GM19239 (cell line): ENCODE measurements at regions not wholly inside any gene's neighbourhood (a gene's known extent, or its start where the extent isn't known, plus 50 kb on each side); places are given as distances from the start of the nearest gene placed in this dataset.

Source experiments
- DNase-seq: peaks from one replicate; pipeline ENCODE4 v3.0.0; 2011; ENCODE audit warnings: low spot score; ENCODE audit not compliant: insufficient read length
- FAIRE-seq: peaks from 2 replicates; lab custom pipeline; 2011; peaks lifted over from hg19 to GRCh38; lab: Jason Lieb, UNC

DNA sequence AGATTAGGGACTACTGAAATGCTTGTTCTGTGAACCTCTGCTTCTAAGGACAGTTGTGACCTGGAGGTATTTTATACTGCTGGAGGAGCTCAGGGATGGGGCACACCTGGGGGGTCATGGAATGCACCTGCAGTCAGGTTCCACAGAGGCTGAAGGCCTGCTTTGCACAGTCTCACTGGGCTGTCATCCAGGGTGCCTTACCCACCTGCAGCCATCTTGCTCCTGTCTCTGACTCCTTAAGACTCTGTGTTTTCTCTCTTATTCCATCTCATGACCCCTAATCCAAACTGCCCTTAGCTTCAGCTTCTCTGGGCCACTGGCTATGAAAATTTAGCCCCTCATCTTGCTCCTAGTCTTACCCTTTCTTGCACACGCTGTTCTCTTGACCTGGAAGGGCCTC is 127.0 kb upstream of the SNX19 start:
- no peak for FAIRE-seq

DNA sequence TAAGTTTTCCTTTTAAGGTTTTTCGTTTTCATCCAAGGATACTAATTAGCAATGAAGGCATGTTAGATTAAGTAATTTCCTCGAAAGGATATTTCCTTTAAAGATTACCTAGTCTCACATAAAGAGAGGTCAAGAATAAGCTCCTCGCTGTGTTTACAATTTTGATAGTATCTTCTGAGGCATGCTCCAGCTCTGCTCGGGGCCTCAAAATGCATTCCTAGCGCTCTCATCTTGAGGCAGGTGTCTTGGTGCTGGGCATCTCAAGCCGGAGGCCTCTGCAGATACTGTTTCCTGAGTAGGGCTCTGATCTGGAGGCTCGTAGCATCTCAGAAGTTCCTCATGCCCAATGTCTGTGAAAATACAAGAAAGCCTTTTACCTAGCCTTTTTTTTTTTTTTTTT is 128.6 kb upstream of the SNX19 start:
- FAIRE-seq (no peak), DNase-seq (no peak)

More for the DNA sequence above, 127.0 kb upstream of the SNX19 start:
- no peak for DNase-seq

DNA sequence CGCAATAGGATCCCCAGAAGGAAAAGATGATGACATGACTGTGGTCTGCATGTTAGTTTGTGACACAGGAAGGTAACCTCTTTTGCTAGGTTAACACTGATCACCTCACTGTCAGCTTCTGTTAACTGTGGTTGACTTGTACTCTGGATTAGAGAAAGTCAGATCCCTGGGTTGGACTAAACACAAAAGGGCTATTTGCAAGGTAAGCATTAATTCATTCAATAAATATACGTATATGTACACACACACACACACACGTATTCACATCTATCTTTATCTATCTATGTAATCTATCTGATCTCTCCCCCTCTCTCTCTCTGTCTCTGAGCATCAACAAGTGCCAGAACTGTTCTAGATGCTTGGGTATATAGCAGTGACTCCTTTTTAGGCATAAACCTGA is 136.1 kb upstream of the SNX19 start:
- FAIRE-seq, result no peak
- DNase-seq, result no peak

DNA sequence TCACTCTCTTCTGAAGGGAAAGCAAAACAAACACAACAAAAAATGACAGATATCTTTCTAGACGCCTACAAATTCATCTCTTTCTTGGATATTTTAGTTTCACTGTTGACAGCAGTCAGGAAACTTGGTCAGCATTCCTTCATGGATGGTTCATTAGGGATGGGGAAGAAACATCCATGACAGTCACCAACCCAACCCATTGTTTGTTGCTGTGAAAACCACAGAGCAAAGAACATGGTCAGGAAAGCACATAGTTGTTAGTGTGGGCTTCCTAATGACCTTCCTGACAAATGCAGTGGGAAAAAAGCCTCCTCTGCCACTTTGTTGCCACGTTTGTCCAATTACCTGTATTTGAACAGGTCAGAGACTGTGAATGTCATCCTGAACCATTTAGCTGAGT is 139.8 kb upstream of the SNX19 start:
- no peak for DNase-seq
- no peak for FAIRE-seq

DNA sequence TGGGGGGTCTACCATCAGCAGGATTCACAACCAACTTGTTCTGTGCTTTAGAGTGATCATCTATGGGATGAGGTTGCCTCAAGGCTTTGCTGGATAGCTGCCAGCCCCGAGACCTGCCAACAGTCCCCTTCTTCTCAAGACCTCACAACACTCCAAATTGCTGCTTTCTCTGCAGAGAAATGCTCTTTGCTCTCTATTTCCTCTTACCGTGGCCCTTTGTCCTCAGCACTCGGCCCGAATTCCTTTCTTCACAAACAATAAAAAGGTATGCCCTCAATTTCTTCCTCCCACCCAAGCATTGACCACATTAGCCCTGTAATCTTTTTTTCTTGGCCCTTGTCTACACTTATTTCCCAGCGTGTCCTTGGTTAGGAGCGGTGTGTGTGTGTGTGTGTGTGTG is 147.4 kb upstream of the SNX19 start:
- DNase-seq, result no peak
- no peak for FAIRE-seq

DNA sequence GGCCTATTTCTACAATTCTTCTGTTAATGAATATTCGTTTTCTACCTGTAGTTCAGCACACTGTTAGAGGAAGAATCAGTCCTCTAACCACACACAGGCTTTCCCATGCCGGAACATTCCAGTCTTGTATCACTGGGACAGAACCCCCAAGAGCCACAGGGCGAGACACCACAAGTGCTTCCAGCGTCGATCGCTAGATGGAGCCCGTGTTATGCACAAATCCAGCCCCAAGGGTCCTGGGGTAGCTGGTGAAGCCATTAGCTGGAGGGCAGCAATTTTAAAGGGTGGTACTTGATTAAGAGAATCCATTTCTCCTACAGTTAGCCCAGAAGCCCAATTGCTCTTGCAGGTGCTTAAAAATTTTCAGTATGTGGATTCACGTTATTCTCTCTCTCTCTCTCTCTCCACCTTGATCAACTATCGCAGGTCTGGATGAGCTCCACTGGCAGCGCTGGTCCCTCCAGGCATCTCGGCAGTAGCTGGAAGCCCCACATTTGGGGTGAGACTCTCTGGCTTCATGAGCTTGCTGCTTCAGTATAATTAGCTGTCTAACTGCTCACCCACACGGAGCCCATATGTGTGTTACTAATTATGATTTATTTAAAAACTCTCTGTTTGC is 148.2 kb upstream of the SNX19 start:
- peak; percentile 40 for DNase-seq
- peak; percentile 64 for FAIRE-seq

DNA sequence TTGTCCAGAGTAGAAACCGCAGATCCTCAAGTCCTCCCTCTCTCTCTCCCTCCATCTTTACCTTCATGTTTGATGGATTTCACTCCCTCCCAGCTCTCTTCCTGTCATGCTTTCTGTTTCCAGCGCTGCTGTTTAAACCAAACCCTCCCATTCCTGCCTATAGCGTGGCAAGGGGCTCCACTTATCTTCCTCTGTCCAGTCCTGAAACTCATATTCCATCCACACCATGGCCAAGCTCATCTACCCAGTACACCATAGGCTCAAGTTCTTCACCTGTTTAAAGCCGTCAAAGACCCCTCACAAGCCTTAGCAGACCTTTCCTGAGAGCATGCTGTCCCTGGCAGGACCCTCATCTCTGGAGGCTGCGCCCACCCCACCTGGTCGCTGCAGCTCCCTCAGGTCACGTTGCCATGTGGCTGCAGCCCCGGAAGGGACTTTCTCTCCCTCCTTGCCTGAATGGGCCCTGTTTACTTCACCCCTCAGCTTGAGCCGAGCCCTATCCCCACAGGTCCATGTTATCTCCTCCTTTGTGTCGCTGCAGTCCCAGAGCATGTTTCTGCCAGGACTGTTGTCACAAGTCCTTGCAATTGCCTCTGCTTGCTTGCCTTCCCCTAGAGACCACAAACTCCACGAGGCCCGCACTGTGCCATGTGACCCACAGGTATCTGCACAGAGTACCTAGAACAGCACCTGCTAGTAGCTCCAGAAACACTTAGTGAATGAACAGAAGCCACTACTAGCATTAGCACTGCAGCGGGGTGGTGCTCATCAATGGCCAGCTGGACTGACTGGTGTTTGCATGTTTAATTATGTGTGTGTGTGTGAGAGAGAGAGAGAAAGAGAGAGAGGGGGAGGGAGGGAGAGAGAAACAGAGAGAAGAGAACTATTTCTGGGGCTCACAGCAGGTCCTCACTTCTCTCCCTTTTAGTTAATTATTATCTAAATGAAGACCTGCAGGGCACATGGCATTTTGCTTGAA is 149.4 kb upstream of the SNX19 start:
- FAIRE-seq (no peak), DNase-seq (no peak)

DNA sequence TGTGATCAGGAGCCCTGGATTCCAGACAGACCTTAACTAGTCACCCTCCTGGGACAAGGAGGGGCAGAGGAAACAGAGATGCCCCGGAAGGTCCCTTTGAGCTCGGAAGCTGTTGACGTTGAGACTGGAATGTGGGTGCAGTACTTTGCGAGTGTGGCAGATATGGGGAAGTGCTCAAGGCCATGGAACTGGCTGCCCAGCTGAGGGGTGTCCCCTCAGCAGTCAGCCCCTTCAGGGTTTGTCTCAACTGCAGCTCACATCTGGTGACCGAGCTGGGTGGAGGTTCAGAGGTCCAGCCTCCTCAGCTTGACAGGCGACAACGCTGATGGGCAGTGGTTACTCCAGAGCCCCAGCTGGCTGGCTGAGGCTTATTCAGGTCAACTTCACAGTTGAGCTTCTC is 150.3 kb upstream of the SNX19 start:
- no peak for DNase-seq
- FAIRE-seq, result no peak

DNA sequence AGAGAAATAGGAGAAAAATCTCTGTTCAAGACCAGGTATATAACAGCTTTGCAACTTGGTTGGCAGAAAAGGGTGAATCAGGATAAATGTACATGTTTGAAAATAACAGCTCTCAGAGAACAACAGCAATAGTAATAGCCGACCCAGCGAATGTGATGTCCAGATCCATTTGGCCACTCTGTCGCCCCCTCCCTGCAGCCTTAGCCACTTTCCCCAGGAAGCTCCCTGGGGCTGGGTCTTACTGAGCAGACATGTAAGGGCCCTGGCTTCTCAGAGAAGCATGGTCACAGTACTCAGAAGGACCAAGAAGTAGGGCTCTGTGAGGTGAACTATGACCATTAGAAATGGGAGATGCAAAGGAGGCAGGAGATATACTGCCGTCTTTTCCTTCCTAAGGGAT is 154.1 kb upstream of the SNX19 start:
- FAIRE-seq, result no peak
- no peak for DNase-seq

DNA sequence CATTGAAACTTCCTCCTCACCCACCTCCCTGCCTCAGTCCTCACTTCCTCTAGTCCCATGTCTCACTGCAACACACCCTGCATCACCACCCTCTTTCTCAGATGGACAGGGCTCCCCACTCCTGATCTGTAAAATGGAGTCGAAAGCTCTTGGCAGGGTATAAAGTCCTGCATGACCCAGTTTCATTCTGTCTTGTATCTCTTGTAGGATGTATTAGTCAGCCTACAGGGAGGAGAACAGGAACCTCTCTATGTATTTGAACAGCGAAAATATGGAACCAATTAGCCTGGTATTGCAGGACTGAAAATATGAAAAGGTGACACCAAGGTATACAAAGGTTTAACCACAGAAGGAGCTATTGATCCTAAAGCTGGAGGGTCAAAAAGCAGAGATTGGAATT is 156.9 kb upstream of the SNX19 start:
- FAIRE-seq, result no peak
- no peak for DNase-seq

DNA sequence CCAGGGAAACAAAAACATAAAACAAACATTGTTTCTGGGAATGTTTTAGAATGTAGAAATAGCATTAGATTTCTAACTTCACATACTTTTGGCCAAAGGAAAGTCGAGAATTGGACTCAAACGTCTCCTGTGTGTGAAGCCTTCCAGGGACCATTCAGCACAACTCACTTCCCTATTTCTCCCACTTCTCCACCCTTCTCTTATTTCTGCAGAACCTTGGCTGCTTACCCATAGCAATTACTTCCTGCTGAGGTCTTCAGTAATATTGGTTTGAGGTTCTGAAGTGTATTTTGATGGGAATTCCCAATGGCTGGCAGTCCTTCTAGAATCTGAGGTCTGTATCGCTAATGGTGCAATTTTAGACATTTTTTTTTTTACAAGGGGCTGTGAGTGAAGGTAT is 158.3 kb upstream of the SNX19 start:
- FAIRE-seq (no peak), DNase-seq (no peak)

DNA sequence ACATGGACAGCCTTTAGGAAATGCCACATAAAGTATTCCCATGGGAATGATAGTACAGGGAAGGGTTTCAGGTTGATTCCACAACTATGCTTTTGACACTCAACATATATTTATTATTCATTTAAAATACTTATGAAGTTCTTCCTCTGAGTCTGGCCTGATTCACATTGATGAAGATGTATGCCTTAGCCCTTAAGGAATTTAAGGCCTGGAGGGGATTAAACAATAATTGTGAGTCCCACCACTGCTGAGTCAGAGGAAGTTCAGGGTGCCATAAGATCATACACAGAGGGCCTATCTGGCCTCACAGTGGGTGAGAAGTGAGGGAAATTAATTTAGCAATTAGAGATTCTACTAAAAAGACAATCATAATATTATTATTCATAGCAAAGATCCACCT is 161.1 kb upstream of the SNX19 start:
- FAIRE-seq (no peak), DNase-seq (no peak)

DNA sequence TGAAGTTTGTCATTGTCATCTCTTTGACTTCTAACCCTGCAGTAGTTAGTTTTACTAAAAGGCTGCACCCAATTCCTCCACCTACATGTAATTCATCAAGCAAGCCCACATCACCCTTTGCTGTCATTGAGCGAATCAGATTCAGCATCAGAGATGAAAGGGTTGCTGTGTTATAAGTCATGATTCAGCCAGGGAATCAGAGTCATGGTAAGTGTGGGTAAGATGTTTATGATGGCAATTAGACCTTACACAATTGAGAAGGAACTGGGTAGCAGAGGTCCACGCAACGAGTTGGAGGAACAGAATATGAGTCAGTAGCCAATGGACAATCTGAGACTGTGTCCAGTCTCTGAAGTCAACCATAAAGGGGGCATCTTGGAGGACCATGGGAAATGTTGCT is 162.8 kb upstream of the SNX19 start:
- FAIRE-seq (no peak), DNase-seq (no peak)

DNA sequence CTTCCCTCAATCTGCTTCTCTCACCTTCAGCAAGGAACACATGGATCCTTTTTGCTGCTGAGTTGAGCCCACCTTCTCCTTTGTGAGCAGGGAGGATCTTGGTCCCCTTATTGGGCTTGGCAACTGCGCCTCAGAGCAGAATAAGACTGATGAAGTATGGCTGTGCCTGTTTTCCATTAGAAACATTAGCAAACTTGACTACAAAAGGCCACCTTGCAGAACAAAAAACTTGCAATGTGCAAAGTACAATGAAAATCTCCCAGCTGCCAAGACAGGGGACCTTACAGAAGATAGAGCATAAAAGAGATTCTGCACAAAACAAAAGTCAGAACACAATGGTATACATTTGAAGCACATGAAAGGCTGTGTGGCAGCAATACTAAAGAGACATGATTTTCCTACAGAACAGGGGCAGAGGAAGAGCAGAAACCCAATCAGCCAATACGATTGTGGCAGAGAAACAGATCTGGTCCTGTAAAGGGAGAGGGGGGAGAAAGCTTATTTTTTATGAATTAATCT is 173.5 kb upstream of the SNX19 start:
- no peak for DNase-seq
- no peak for FAIRE-seq

DNA sequence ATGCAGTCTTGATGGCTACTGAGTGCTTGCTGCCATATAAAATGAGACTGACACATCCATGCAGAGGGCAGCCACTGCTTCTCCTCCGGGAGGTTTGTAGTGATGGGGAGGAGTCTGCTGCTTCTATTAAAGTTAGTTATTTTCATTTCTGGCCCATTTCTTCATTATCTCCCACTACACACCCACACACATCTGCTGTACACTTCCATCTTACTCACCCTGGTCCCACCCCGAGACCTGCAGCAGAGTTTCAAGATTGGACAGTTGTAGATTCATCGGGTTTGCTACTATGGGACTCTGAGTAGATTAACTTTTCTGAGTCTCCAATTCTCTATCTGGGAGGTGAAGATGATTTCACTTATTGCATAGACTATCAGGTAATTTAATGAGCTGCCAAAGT is 176.2 kb upstream of the SNX19 start:
- no peak for FAIRE-seq
- DNase-seq, result no peak

DNA sequence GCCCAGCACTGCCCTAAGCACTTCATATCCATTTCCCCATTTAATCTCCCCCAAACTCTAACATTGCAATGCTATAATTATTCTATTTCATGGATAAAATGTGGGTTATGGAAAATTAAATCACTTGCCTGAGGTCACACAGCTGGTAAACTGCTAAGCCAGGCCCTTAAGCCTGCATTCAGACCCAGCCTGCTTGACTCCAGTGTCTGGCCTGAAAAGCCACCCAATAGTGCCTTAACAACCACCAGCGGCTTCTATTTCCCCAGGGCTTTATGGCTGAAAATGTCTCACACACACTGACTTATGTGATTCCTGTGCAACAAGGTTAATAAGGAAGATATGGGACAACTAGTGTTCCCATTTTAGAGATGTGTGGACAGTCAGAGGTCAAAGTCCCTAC is 178.5 kb upstream of the SNX19 start:
- FAIRE-seq, result no peak
- no peak for DNase-seq

DNA sequence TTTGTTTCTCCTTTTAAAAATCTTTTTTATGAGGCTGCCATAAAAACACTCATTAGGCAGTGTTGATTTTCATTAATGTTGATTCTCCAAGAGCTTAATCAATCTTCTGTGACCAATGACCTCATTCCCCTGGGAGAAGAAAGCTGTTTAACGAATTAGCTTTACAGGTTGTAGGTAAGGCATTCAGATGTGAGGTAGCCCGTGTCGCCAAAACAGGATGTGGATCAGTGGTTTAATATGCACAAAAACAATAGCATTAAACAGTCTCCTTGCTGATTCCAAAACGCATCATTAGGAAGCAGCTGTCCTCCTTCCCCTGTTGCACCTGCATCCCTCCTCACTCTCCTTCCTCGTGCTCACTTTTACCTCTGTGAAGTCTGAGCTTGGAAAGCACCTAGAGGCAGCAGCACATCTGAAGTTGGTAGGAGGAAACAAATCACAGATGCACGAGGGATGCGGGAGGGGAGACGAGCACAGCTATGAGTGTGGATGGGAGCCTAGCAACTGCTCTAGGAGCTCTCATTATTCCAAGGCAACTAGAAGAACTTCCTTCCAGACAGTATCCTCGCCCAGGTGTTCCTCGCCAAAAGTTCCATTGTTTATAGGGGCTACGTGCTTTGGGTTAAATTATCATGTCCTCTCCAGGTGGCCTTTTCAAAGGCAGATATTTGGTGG is 179.4 kb upstream of the SNX19 start:
- DNase-seq, result no peak
- no peak for FAIRE-seq

DNA sequence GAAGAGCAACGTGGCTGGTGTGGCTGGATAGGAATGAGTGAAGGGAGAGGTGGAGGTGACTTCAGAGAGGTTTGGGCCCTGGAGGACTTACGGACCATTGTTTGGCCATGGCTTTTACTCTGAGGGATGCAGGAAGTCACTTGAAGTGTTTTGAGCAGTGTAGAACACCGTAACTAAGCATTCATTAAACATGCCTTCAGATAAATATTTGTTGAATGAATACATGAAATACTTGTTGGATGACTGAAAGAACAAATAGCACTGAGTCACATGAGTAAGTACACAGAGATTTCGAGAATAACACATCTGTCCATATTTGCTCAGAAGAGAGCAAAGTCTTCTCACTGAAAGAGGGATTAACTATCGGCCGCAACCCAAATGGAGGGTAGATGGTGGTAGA is 182.7 kb upstream of the SNX19 start:
- DNase-seq (no peak), FAIRE-seq (no peak)

DNA sequence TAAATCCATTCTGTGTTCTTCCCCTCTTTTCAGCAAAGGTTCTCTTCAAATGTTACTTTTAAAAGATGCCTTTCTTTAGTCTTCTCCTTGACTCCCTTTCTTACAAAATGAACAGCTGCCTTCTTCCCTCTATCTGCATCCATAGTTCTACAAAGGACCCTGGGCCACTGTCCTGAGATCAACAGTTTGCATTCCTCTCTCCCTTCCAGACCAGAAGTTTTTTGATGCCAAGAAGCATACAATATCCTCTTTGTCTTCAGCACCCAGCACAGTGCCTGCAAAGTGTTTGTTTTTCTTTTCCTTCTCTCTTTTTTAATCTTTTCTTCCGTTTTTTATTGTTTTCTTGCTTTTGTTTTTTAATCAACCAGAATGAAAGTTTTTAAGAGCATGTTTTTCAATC is 183.5 kb upstream of the SNX19 start:
- DNase-seq (no peak), FAIRE-seq (no peak)

DNA sequence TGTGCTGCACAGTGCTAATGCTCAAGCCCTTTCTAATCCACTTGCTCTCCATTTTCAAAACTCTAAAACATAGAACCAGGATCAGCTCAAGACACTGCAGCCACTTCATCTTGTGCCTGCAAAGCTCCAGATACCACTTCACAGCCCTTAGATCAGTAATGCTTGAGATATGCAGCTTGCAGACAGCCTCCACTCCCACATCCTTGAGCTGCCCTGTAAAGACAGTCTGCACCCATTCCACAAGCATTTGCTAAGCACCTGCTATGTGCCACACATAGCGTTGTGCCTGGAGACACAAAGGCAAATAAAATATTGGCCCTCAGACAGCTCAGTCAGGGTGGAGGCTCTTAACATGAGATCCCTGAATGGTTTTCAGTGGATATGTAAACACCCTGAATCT is 192.5 kb upstream of the SNX19 start:
- DNase-seq (no peak), FAIRE-seq (no peak)

DNA sequence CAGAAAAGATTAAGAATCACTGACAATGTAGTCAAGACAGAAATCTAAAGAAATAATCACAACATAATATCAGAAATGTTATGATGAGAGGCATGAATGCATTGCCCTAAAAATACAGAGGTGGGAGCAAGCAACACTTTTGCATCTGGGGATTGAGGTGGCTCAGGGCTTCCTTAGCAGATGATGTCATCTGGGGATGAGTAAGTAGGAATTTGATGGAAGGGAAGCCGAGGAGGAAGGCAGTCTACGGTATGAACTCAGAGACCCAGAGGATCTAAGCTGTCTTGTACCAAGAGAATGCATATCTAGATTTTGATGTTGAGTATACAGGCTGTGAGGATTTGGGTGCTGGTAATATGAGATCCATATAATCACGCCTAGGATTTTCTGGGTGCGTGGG is 193.0 kb upstream of the SNX19 start:
- FAIRE-seq (no peak), DNase-seq (no peak)
